Activated naive CD8-positive, alpha-beta T cell treated with anti-CD3 and anti-CD28 coated beads for 36 hours (primary cell): ENCODE measurements at regions not wholly inside any gene's neighbourhood (a gene's known extent, or its start where the extent isn't known, plus 50 kb on each side); places are given as distances from the start of the nearest gene placed in this dataset.
"Not testable (repeated sequence)": the region's sequence is repeated elsewhere in the genome, so short reads cannot be mapped to it uniquely, and the experiment has no call there.

Experiments used
- DNase-seq: peaks from one replicate; pipeline ENCODE4 v3.0.0; 2021
- H3K27ac Mint-ChIP-seq: one replicate; pipeline ENCODE4 v1.8.0; 2022; ENCODE audit warnings: mild to moderate bottlenecking, moderate library complexity, mixed read lengths
- H3K27me3 Mint-ChIP-seq: one replicate; pipeline ENCODE4 v1.8.0; 2022; ENCODE audit warnings: mild to moderate bottlenecking, mixed read lengths
- H3K36me3 Mint-ChIP-seq: one replicate; pipeline ENCODE4 v1.8.0; 2021; ENCODE audit warnings: mild to moderate bottlenecking, mixed read lengths
- H3K4me1 Mint-ChIP-seq: one replicate; pipeline ENCODE4 v1.8.0; 2021; ENCODE audit warnings: mixed read lengths
- H3K4me3 Mint-ChIP-seq: one replicate; pipeline ENCODE4 v1.8.0; 2022; ENCODE audit warnings: mild to moderate bottlenecking, moderate library complexity, mixed read lengths
- H3K9me3 Mint-ChIP-seq: one replicate; pipeline ENCODE4 v1.8.0; 2022; ENCODE audit warnings: mixed read lengths

DNA sequence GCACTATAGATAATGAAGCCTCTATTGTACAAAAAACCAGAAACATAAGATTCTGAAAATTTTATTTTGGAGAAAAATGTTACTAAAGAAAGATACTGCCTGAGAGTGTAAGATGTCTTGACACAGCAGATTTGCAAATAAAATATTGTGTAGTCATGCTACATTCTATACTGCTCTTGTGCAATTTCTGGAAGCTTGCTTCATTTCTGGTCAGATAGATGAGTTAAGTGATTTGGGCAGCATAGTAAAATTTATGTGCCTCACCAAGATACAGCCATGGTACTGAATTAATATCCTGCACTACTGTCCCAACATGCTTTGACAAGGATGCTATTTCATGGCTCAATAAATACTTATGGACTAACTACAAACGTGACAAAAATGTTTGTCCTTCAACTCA, 55.1 kb upstream of the STARD13 start:
- Mint-ChIP-seq H3K9me3 (no peaks in the 10 kb centered on the region), H3K4me3 (no peak overlapping the region), H3K4me1 (peaks cover 2% of the 10 kb centered on the region), H3K27me3 (peaks cover 7% of the 10 kb centered on the region), H3K27ac (no peak overlapping the region), H3K36me3 (no peaks in the 10 kb centered on the region)
- no peak for DNase-seq

- no peak for DNase-seq
- H3K9me3 Mint-ChIP-seq, result no peaks in the 10 kb centered on the region
- no peak overlapping the region for H3K27ac Mint-ChIP-seq
- H3K4me1 Mint-ChIP-seq, result peaks cover 2% of the 10 kb centered on the region
- H3K36me3 Mint-ChIP-seq, result no peaks in the 10 kb centered on the region
- H3K4me3 Mint-ChIP-seq, result no peak overlapping the region
- peaks cover 7% of the 10 kb centered on the region for H3K27me3 Mint-ChIP-seq
Measured at GRCh38 chr13:33341861-33342452, 56.4 kb upstream of the STARD13 start.

DNA sequence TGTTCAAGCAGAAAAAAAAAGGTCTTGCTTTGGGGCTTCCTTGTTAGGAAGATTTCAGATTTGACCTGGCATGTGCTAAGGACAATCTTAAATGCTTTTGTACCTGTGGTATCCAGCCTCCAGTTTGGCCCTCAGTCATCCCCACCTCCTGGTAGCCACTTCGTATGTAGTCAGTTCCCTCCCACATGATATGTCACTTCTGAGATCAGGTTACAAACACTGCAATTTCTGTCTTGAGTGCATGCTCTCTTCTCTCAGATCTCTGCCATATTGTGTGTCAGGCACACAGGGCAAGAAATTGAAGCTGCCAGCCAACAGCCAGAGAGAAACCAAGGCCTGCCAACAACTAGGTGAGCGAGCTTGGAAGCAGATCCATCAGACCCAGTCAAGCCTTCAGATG, 60.3 kb upstream of the STARD13 start:
- Mint-ChIP-seq H3K27ac (no peak overlapping the region), H3K9me3 (no peaks in the 10 kb centered on the region), H3K4me3 (no peak overlapping the region), H3K36me3 (no peaks in the 10 kb centered on the region), H3K27me3 (peaks cover 36% of the 10 kb centered on the region), H3K4me1 (peaks cover 4% of the 10 kb centered on the region)
- no peak for DNase-seq

DNA sequence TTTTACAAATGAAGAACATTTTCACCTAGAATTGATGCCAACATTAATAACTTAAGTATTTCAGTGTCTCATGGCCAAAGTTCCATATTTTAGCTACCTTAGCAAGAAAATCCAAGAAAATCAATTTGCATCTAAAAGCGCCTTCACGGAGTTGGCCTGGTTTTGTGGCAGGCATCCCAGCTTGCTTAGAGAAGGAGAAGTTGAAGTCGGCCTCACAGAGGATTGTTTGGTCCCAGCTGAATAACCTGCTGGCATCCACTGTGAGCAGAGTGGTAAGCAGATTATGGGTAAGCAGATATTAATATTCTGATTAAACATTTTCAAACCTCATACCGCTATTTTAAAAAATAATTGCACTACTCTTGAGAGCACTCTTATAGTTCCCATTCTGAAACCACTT, 62.3 kb upstream of the STARD13 start:
- Mint-ChIP-seq H3K27me3 (peaks cover 56% of the 10 kb centered on the region), H3K9me3 (no peaks in the 10 kb centered on the region), H3K4me3 (no peak overlapping the region), H3K4me1 (peaks cover 4% of the 10 kb centered on the region), H3K27ac (no peak overlapping the region), H3K36me3 (no peaks in the 10 kb centered on the region)
- DNase-seq, result no peak

- H3K27ac Mint-ChIP-seq, result no peak overlapping the region
- H3K4me1 Mint-ChIP-seq, result peaks cover 4% of the 10 kb centered on the region
Measured at GRCh38 chr13:33348366-33348765, 62.8 kb upstream of the STARD13 start.

GRCh38 chr13:33349288-33349985, 63.9 kb upstream of the STARD13 start:
- no peaks in the 10 kb centered on the region for H3K36me3 Mint-ChIP-seq
- no peak overlapping the region for H3K4me3 Mint-ChIP-seq
- no peaks in the 10 kb centered on the region for H3K9me3 Mint-ChIP-seq
- no peak overlapping the region for H3K27ac Mint-ChIP-seq
- peaks cover 3% of the 10 kb centered on the region for H3K4me1 Mint-ChIP-seq
- no peak for DNase-seq
- peaks cover 68% of the 10 kb centered on the region for H3K27me3 Mint-ChIP-seq

More at GRCh38 chr13:33348366-33348765, 62.8 kb upstream of the STARD13 start:
- no peak overlapping the region for H3K4me3 Mint-ChIP-seq
- peaks cover 61% of the 10 kb centered on the region for H3K27me3 Mint-ChIP-seq
- no peak for DNase-seq
- H3K9me3 Mint-ChIP-seq, result no peaks in the 10 kb centered on the region
- no peaks in the 10 kb centered on the region for H3K36me3 Mint-ChIP-seq

DNA sequence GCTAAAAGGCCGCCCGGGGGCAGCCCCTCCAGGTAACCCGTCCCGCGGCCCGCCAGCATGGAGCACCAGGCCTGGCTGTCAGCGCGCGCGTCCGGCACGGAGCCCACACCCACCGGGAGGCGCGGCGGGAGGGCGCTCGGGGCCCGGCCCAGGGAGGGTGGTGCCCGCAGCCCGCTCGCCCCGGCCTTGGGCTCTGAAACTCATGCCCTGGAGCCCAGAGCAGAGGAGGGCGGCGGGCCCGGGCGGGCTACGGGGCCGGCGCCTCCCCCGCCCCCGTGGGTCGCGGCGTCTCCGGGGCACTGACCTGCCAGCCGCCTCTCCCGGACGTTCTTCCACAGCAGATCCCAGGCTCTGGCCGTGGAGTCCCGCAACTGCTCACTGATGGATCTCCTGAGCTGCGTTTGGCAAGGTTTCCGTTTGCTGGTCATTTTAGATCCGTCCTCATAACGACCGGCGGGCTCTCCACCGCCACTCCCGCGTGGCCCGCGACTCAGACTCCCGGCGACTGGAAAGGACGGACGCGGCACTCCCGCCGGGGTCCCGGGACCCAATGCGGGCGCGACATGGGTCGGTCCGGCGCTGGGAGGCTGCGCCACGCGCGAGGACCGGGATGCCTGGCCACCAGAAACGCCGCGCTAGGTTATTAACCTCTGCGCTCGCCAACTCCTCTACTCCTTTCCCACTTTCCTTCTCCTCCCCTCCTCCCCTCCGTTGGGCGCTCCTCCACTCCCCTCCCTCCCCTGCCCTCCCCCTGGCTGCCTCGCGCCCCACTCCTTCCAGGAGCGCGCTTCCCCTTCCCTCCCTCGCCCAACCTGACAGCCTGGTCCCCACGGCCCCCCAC, 64.7 kb upstream of the STARD13 start:
- Mint-ChIP-seq H3K27me3 (peaks cover 66% of the 10 kb centered on the region), H3K27ac (no peak overlapping the region), H3K36me3 (no peaks in the 10 kb centered on the region), H3K4me3 (peak overlapping the region; percentile 50), H3K9me3 (no peaks in the 10 kb centered on the region), H3K4me1 (peaks cover 2% of the 10 kb centered on the region)
- no peak for DNase-seq

- H3K4me3 Mint-ChIP-seq, result no peak overlapping the region
- no peak overlapping the region for H3K27ac Mint-ChIP-seq
- H3K36me3 Mint-ChIP-seq, result no peaks in the 10 kb centered on the region
- H3K27me3 Mint-ChIP-seq, result peaks cover 77% of the 10 kb centered on the region
- DNase-seq, result no peak
- peaks cover 2% of the 10 kb centered on the region for H3K4me1 Mint-ChIP-seq
- H3K9me3 Mint-ChIP-seq, result no peaks in the 10 kb centered on the region
Measured at GRCh38 chr13:33351319-33351718, 65.8 kb upstream of the STARD13 start.

DNA sequence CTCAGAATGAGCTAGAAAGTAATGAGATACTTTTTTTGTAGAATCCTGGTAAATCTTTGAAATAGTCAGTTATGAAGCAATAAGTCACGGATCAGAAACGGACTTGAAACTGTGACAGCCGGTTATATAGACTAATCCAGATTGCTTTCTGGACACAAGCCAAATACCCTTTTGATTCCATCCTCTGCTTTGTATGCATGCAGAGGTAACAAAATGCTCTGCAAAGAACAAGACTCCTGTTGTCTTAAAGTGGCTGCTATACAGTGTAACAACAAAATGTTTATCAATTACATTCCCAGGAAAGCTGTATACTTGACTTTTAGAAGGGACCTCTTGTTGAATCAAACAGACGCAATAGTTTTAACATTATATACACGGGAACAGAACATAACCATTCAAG, 66.5 kb upstream of the STARD13 start:
- DNase-seq, result no peak
- H3K36me3 Mint-ChIP-seq, result no peaks in the 10 kb centered on the region
- no peaks in the 10 kb centered on the region for H3K9me3 Mint-ChIP-seq
- H3K4me1 Mint-ChIP-seq, result peaks cover 2% of the 10 kb centered on the region
- H3K27ac Mint-ChIP-seq, result no peak overlapping the region
- H3K27me3 Mint-ChIP-seq, result peaks cover 81% of the 10 kb centered on the region
- H3K4me3 Mint-ChIP-seq, result no peak overlapping the region

- DNase-seq, result no peak
- Mint-ChIP-seq H3K36me3 (no peaks in the 10 kb centered on the region), H3K9me3 (no peaks in the 10 kb centered on the region), H3K27me3 (peaks cover 81% of the 10 kb centered on the region), H3K4me1 (peaks cover 2% of the 10 kb centered on the region), H3K27ac (no peak overlapping the region), H3K4me3 (no peak overlapping the region)
Measured at GRCh38 chr13:33352526-33352925, 67.0 kb upstream of the STARD13 start.

GRCh38 chr13:33353210-33353609, 67.7 kb upstream of the STARD13 start:
- Mint-ChIP-seq H3K4me3 (no peak overlapping the region), H3K4me1 (peaks cover 2% of the 10 kb centered on the region), H3K27me3 (peaks cover 75% of the 10 kb centered on the region), H3K36me3 (no peaks in the 10 kb centered on the region), H3K27ac (no peak overlapping the region), H3K9me3 (no peaks in the 10 kb centered on the region)
- DNase-seq, result no peak

- Mint-ChIP-seq H3K27me3 (peaks cover 72% of the 10 kb centered on the region), H3K36me3 (no peaks in the 10 kb centered on the region), H3K9me3 (no peaks in the 10 kb centered on the region), H3K4me3 (no peak overlapping the region), H3K27ac (no peak overlapping the region), H3K4me1 (peaks cover 2% of the 10 kb centered on the region)
- DNase-seq, result no peak
Measured at GRCh38 chr13:33353646-33354045, 68.1 kb upstream of the STARD13 start.

DNA sequence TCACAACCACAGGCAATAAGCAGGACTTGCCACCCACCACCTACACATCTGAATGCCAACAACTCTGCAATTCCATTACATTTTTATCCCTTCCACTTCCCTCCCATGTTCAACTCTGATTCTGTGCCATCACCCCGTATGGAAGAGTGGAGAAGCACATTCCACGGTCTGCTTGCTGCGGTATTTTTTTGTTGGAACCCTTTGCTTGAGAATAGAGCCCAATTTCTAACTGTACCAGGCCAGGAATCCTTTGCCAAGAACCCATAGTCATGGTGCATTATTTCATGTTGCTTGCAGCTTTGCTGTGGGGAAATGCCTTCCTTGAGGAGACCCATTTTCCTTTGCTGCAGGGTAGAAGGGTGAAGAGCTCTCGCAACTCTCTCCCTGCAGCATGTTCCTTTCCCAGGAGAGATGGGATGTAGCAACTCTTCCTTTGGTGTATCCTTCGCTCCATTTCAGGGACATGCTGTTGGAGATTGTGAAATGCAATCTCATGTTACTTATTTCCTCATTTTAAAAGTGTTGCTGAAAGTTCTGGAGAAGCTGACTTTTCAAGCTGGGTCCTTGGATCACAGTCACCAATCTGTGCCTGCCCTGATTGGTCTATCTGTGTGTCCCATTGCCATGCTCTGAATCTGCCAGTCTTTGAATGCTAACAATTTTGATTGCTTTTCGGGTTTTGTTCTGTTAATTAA, 69.8 kb upstream of the STARD13 start:
- Mint-ChIP-seq H3K4me1 (peaks cover 2% of the 10 kb centered on the region), H3K27me3 (peaks cover 57% of the 10 kb centered on the region), H3K27ac (no peak overlapping the region), H3K4me3 (no peak overlapping the region), H3K9me3 (no peaks in the 10 kb centered on the region), H3K36me3 (no peaks in the 10 kb centered on the region)
- DNase-seq, result no peak

DNA sequence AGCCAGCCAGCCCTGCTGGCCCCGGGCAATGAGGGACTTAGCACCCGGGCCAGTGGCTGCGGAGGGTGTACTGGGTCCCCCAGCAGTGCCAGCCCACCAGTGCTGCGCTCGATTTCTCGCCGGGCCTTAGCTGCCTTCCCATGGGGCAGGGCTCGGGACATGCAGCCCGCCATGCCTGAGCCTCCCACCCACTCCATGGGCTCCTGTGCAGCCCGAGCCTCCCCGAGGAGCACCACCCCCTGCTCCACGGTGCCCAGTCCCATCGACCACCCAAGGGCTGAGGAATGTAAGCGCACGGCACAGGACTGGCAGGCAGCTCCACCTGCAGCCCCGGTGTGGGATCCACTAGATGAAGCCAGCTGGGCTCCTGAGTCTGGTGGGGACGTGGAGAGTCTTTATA, 72.5 kb upstream of the STARD13 start:
- not testable (repeated sequence) for H3K27ac Mint-ChIP-seq, H3K4me1 Mint-ChIP-seq, H3K4me3 Mint-ChIP-seq, H3K9me3 Mint-ChIP-seq, DNase-seq, H3K36me3 Mint-ChIP-seq
- peaks cover 33% of the 10 kb centered on the region for H3K27me3 Mint-ChIP-seq
